HFFc6 (cell line): ENCODE measurements at regions not wholly inside any gene's neighbourhood (a gene's known extent, or its start where the extent isn't known, plus 50 kb on each side); places are given as distances from the start of the nearest gene placed in this dataset.
A peak's percentile ranks its signal among the peaks of the same experiment; 100 is the strongest.

Experiments used
- DNase-seq: peaks from one replicate; pipeline ENCODE4 v3.0.0-alpha.2; 2018
- H3K27ac Mint-ChIP-seq: 2 replicates; pipeline ENCODE4 v1.8.0; 2020; ENCODE audit warnings: mild to moderate bottlenecking, mixed read lengths
- H3K27me3 Mint-ChIP-seq: 2 replicates; pipeline ENCODE4 v1.8.0; 2021; ENCODE audit warnings: mild to moderate bottlenecking, moderate library complexity, mixed read lengths; ENCODE audit not compliant: insufficient read depth
- H3K36me3 Mint-ChIP-seq: 2 replicates; pipeline ENCODE4 v1.8.0; 2021; ENCODE audit warnings: low read depth, mixed read lengths
- H3K4me1 Mint-ChIP-seq: 2 replicates; pipeline ENCODE4 v1.8.0; 2020; ENCODE audit warnings: low read depth, mixed read lengths
- H3K4me3 Mint-ChIP-seq: 2 replicates; pipeline ENCODE4 v1.8.0; 2020; ENCODE audit warnings: mild to moderate bottlenecking, moderate library complexity, mixed read lengths
- H3K9me3 Mint-ChIP-seq: 2 replicates; pipeline ENCODE4 v1.8.0; 2020; ENCODE audit warnings: mild to moderate bottlenecking, mixed read lengths
- TF ChIP-seq, protein P1 (sequence below): fragments of 200-600 bp; sonication (generic); IDR thresholded peaks from 2 replicates; pipeline ENCODE4 v1.5.0; 2021; ENCODE audit warnings: antibody characterized with exemption, mild to moderate bottlenecking

DNA sequence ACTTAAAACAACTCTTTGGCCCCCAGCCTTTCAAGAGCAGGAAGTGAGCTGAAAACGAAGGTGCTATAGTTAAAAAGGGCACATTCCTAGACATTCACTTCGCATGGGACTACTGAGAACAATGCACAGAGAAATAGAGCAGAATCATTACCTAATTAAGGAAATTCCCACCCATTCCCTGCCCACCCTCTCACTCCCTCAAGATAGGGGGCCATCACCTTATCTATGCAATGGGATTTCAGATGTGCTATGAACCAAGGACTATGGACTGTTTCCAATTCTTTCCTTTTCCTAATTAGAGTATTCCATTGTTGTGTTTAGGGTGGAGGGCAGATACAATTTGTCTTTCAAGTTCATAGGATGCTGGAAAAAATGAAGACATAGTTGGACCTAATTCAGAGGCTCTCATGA is 476.8 kb downstream of the CETN3 start:
- Mint-ChIP-seq H3K27me3 (no peaks in the 10 kb centered on the region), H3K4me1 (peaks cover 14% of the 10 kb centered on the region), H3K4me3 (no peak overlapping the region), H3K9me3 (no peaks in the 10 kb centered on the region), H3K36me3 (no peaks in the 10 kb centered on the region), H3K27ac (no peak overlapping the region)
- no peak for DNase-seq
- TF ChIP-seq, protein P1, sequence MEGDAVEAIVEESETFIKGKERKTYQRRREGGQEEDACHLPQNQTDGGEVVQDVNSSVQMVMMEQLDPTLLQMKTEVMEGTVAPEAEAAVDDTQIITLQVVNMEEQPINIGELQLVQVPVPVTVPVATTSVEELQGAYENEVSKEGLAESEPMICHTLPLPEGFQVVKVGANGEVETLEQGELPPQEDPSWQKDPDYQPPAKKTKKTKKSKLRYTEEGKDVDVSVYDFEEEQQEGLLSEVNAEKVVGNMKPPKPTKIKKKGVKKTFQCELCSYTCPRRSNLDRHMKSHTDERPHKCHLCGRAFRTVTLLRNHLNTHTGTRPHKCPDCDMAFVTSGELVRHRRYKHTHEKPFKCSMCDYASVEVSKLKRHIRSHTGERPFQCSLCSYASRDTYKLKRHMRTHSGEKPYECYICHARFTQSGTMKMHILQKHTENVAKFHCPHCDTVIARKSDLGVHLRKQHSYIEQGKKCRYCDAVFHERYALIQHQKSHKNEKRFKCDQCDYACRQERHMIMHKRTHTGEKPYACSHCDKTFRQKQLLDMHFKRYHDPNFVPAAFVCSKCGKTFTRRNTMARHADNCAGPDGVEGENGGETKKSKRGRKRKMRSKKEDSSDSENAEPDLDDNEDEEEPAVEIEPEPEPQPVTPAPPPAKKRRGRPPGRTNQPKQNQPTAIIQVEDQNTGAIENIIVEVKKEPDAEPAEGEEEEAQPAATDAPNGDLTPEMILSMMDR = no peak

DNA sequence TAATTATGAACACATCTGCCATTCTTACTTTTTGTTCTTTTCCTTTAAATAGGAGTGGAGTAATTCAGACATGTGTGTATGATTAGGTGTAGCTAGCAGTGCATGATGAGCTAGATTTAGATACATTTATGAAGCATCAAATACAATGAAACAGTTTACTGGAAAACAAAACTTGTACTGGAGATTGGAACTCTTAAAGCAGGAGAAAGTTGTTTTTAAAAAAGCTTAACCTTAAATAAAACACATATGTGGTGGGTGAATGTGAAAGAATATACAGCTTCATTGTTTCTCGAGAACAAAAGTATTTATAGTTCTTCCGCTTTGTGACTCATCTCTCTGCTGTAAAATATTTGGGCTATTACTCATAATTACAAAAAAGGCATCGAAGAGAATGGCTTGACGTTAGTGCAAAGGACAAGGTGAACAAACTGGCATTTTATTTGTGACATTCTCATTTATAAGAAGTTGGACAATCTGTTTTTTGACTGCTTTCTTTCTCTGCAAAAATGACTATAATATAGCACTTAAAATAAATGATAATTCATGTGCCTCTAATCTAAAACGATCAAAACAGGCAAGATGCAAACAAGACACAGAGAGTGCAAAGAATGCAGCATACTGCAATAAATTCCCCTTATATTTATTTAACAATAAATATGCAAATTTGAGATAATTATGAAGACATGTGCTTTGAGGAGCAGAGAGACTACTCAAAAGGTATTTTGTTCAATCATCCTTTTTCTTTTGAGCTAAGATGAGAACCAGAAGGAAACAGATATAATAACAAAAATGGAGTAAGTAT is 478.8 kb downstream of the CETN3 start:
- no peaks in the 10 kb centered on the region for H3K36me3 Mint-ChIP-seq
- H3K4me1 Mint-ChIP-seq = peaks cover 14% of the 10 kb centered on the region
- H3K9me3 Mint-ChIP-seq = no peaks in the 10 kb centered on the region
- DNase-seq = peak; percentile 34
- TF ChIP-seq, protein P1 = no peak
- H3K27me3 Mint-ChIP-seq = no peaks in the 10 kb centered on the region
- H3K4me3 Mint-ChIP-seq = peak overlapping the region; percentile 23; the same call in 1 of the 2 replicates
- H3K27ac Mint-ChIP-seq = no peak overlapping the region

DNA sequence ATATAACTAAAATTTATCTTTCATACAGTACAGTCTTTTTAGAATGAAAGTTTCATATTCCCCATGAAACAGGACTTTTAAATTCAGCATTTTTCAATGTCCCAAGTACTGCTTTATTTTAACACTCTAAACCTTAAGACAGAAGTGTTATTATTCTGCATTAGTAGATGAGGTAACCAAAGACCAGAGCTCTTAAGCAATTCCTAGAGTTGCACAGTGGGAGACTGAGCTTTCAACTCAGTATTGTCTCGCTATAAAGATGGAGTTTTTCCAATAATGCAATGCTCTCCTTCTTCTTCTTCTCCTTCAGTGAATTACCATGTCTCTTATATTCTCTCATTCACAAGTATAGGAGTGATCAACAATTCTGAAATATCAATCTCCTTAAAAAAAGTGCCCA is 479.7 kb downstream of the CETN3 start:
- Mint-ChIP-seq H3K27me3 (no peaks in the 10 kb centered on the region), H3K36me3 (no peaks in the 10 kb centered on the region), H3K27ac (no peak overlapping the region), H3K4me3 (no peak overlapping the region), H3K4me1 (peaks cover 14% of the 10 kb centered on the region), H3K9me3 (no peaks in the 10 kb centered on the region)
- no peak for DNase-seq
- TF ChIP-seq, protein P1 = no peak

DNA sequence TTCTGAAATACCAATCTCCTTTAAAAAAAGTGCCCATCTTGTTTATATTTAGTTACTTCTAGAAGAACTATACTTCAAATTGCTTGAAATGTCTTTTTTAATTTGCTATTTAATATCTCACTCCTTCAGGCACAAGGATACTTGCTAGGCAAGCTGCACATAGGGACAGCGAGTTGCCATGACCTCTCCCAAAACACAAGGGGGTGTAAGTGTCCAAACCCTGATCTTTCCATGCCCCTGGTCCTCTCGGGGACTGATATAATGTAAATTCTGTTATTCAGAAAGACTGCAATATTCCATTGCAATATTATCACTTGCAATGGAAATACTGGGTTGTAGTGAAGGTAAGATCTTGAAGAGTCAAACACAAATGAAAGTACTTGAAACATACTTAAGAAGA is 480.4 kb downstream of the CETN3 start:
- H3K4me3 Mint-ChIP-seq = no peak overlapping the region
- H3K36me3 Mint-ChIP-seq = no peaks in the 10 kb centered on the region
- no peak for DNase-seq
- H3K27me3 Mint-ChIP-seq = no peaks in the 10 kb centered on the region
- TF ChIP-seq, protein P1 = no peak
- no peaks in the 10 kb centered on the region for H3K9me3 Mint-ChIP-seq
- H3K27ac Mint-ChIP-seq = no peak overlapping the region
- peaks cover 14% of the 10 kb centered on the region for H3K4me1 Mint-ChIP-seq

DNA sequence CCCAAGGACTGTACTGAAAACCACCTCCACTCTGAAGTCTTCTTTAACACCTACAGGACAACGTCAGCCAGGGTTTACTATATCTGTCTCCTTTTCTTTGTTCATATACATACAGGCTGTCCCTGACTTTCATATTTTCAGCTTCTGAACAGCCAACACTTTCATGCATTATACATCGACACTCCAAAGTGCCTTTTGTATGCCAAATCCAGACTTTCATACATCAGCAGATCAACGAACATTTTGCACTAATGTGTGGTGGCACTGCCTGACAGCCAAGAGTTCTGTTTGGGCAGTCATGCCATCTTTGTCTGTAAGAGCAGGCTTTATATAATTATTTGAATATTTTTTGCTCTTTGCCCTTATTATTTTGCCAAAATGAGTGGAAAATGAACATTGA is 487.4 kb downstream of the CETN3 start:
- Mint-ChIP-seq H3K27me3 (no peaks in the 10 kb centered on the region; the same call in 1 of the 2 replicates), H3K27ac (no peak overlapping the region), H3K9me3 (peaks cover 5% of the 10 kb centered on the region; the same call in 1 of the 2 replicates), H3K4me3 (no peak overlapping the region), H3K4me1 (no peaks in the 10 kb centered on the region), H3K36me3 (no peaks in the 10 kb centered on the region)
- TF ChIP-seq, protein P1 = no peak
- no peak for DNase-seq
